ENCODE measurements at regions not wholly inside any gene's neighbourhood (a gene's known extent, or its start where the extent isn't known, plus 50 kb on each side); places are given as distances from the start of the nearest gene placed in this dataset.
"Not testable (repeated sequence)": the region's sequence is repeated elsewhere in the genome, so short reads cannot be mapped to it uniquely, and the experiment has no call there.

DNA sequence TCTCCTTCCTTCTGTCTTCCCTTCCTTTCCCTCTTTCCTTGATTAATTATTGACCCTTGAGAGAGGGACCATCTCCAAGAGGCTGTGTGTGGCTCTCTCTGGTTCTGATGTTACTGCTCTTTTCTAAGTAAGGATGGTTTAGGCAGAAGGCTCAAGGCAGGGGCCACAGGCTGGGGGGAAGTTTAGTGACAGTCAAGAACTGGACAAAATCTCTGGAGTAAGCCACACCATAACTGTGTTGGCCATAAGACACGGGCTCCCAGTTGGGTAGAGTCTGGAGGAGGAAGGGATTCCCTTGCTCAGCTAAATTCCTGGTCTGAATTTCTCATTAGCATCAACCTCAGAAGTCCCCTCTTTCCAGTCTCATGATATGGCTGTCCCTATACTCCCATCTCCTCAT is 74.7 kb downstream of the BUD13 start:
- DNase-seq, result no peak

DNA sequence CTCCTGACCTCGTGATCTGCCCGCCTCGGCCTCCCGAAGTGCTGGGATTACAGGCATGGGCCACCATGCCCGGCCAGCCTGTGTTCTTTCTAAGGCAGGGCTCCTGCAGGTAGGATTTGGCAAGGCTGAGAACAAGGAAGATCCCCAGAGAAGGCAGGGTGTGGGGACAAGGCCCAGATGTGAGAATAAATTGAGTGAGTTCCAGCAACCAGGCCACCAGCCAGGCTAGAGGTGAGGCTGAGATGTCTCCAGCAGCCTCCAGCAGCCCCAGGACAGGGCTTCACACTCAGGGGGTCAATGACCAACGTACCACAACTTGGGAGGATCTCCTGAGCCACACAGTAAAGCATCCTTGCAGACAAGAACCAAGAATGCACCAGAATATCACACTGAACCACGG is 75.1 kb downstream of the BUD13 start:
- no peak for DNase-seq

DNA sequence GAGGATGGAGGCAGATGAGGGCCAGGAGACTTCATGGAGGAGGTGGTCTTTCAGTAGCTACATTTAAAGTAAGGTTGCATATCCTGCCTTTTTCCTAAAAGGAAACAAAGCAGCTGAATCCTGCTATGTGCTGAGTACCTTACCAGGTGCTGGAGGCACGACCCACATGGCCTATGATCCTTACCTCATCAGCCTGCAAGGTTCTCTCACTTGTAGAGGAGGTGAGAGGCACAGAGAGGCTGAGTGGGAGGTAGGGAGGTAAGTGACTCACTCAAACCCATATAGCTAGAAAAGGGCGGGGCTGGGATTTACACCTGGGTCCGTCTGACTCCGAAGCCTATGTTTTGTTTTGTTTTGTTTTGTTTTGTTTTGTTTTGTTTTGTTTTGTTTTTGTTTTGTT is 75.8 kb downstream of the BUD13 start:
- DNase-seq, result no peak

DNA sequence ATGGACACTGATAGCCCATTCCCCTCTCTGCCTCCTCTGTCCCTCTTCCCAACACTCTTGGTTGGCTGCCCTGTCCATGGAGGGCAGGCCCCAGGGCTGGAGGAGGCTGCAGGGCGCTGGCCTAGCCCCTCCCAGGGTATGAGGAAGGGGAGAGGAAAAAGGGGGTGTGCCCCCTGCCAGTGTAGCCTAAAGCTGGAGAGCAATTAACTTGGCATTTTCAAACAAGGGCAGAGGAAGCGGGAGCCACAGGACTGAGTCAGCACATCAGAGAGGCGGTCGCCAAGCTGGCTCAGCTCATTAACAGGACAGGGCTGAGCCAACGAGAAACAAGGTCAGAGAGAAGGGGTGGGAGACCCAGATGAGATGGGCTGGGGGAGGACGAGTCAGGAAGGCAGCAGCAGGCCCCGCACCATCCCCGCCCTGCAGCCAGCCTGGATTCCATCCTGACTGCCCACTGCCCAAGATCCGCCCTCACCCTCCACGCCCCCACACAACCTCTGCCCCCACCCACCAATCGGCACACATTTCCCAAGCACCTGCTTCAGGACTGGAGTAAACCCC is 76.3 kb downstream of the BUD13 start:
- DNase-seq, result no peak

DNA sequence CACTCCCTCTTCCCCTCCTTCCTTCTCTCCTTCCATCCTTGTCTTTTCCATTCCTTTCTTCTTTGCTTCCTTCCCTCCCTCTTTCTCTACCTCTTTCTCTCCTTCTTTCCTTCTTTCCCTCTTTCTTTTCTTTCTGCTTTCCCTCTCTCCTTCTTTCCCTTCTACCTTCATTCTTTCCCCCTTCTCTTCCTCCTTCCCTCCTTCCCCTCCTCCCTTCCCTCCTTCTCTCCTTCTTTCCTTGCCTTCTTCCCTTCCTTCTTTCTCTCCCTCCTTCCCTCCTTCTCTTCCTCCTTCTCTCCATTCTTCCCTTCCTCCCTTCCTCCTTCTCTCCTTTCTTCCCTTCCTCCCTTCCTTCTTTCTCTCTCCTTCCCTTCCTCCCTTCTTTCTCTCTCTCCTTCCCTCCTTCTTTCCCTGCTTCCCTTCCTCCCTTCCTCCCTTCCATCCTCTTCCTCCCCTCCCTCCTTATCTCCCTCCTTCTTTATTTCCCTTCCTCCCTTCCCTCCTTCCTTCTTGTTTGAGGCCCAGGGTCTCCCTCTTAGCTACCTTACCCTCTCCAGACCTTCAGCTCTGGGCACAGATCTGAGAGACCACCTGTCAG is 77.0 kb downstream of the BUD13 start:
- DNase-seq, result no peak

DNA sequence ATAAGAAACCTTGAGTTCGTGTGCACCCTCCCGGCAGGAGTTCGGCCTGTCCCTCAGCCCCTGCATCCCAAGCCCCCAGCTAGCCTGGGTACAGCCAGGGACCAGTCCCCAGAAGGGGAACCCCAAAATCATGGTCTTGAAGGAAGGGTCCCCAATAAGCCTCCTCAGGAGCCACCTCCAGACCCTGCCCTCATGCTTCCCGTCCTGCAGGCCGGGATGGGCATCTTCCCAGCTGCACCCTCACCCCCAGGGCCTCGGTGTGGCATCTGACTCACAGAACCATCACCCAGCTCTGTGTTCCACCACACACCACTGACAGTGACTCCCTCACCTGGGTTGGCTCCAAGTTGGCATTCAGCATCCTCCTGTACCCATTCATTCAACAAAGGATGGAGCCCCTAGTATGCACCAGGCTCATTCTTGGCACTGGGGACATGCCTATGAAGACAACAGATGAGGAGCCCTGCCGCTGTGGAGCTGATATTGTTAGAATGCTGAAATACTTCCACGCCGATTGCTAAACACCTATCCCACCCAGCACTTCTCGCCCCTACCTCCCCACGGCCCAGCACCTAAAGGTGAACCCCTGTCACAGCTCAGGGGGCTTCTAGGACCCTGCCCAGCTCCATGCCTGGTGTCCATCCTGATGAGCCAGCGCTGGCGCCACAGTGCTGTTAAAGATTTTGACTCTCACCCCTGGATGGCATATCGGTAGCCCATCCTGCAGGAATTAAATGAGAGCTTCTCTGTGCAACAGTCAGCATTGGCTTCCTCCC is 77.8 kb downstream of the BUD13 start:
- DNase-seq, result no peak

DNA sequence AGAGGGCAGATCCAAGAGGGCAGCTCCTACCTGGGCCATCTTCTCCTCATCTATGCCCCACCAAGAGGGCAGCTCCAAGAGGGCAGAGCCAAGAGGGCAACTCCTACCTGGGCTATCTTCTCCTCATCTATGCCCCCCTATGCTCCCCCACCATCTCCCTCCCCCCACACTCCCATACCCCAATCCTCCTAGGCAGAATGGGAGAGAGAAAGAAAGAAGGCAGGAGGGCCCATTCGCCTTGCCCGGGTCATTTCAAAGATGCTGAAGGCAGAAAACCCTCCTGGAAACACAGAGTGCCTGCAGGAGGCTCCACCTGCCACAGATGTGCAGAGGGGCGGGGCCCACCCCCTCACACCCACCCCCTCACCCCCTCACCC is 78.5 kb downstream of the BUD13 start:
- no peak for DNase-seq

DNA sequence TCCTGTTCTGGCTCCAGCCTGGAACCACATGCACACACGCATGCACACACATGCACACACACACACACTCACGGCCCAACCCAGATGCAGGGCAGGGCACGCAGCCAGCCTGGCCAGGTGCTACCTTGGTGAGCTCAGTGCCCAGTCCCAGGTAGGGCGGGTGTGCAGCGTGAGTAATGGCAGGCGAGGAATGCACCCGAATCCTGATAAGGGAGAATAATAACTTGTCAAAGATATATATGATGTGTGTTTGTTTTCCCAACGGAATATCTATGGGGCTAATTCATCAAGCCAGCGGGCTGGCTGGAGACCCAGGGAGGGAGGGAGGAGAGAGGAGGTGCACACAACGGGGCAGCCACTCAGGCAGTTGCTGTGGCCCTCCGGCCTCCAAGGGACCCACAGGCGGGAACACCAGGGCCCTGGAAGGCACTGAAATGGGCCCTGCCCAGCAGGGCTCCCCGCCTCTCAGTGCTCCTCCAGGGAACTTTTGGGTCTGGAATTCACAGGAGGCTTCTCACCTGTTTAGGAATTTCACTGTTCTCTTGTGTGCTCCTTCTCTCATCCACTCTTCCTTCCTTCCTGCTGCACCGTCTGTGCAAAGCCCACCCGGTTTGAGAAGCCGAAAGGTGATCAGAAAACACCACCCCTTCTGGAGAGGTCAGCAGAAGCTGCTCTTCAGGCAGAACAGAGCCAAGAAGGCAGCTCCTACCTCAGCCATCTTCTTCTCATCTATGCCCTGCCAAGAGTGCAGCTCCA is 79.0 kb downstream of the BUD13 start:
- no peak for DNase-seq

DNA sequence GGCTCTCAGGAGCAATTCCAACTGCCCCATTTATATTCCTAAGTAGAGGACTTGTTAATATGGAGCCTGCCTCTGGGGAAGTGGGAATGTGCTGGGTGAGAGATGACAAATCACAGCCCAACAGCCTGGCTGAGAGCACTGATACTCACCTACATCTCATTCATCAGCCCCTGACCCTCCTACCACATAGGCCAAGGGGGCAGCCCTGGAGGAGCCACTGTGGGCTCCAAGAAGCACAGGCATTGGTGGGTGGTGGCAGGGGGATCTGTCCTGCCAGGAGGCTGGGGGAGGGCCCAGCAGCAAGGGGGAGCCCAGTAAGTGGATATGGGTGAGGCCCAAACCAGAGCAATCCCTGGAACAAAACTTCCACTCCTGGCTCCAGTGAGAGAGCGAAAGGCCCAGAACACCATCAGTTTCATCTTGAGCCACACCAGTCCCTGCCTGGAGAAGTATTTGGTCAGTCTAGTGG is 79.7 kb downstream of the BUD13 start:
- DNase-seq, result no peak

DNA sequence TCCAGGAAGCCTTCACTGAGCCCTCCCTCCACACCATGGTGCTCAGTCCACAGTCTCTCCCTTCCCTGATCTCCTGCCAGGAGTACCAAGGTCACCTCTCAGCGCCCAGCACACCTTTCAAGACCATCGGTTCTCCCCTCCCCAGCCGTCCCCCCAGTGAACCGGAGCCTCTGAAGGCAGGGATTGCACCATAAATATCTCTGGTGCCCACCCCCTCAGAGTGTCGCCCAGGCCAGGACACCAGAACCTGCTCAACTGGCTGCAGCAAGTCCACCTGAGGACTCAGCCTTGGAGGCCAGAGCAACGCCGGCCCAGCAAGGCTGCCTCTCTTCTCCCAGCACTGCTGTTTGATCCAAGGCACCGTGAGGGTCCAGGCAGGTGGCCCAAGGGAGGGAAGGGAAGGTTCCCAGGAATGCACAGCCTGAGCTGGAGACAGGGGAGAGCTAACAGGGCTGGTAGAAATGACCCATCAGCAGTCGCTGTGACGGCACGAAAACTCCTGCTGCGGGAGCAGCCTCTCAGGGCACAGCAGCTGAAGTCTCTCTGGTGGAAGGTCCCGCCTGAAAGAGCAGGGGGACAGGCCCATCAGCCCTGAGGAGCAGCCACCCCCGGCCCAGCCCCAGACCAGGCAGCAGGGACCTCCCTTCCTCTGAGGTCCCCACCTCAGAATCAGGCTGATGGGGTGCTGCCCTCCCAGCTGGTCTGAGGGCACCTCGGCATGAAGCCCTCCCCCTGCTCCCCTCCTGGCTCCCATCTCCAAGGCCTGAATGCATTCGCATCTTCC is 80.3 kb downstream of the BUD13 start:
- DNase-seq, result no peak

DNA sequence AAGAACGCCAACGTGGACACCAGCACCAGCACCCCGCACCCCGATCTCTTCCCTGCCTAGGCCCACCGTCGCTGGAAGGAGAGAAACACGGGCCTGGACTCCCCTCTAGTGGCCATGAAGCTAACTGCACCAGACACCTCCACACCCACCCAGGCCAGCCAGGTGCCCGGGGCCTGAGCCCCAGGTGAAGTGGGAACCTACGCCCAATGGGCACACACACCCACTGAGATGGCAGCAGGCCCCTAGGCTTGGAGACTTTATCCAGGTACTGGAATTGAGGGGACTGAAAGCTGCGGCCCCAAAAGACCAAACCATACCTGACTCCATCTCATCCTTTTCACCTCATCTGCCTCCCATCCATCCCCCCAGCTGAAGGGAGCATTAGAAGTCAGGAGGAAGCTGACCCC is 81.0 kb downstream of the BUD13 start:
- no peak for DNase-seq

DNA sequence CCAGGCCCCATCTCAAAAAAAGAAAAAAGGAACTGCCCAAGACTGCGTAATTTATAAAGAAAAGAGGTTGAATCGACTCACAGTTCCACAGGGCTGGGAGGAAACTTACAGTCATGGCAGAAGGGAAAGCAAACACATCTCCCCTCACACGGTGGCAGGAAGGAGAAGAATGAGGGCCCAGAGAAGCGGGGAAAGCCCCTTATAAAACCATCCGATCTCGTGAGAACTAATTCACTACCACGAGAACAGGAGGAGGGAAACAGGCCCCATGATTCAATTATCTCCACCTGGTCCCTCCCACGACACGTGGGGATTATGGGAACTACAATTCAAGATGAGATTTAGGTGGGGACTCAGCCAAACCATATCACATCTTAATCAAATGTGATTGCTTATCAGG is 82.2 kb downstream of the BUD13 start:
- DNase-seq, result no peak

DNA sequence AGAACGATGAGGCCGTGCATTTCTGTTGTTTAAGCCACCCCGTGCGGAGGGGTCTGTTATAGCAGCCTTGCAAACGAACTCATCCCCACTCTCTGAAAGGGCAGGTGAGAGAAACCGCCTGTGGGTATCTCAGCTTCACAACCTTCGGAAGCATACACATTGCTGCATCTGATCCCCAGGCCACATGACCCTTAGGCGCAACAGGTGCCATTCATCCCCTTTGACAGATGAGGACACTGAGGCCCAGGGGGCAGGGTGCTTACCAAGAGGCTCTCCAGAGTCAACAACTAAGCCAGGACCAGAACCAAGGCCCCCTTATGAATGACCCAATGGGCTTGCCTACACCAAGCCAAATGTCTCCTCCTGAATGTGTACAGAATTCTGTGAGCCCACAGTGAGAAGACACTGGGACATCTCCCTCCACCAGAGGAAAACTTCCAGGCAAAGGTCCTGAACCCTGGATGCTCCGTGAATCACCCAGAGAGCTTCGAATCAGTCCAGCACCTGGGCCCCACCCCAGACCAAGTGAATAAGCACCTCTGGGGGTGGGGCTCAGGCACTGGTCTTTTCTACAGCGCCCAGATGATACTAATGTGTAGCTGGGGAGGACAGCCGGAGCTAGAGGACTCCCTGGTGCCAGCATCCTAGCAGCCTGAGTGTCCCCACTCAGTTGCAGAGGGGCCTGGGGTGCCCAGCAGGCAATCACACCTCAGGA is 83.2 kb downstream of the BUD13 start:
- no peak for DNase-seq

DNA sequence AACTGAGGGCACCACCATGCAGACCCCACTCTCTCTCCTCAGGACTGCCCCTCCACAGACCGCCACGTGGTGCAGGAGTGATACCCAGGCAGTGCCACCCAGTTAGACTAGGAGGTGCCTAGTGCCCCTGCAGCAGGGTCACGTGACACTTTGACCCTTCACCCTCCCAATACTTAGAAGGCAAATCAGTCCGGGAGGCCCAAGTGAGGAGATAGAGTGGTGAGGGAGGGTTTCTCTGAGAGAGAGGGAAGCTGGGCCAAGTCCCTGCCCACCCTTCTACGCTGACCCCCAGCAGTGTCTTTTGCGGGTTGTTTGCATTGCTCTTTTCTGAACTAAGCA is 84.6 kb downstream of the BUD13 start:
- DNase-seq, result no peak

DNA sequence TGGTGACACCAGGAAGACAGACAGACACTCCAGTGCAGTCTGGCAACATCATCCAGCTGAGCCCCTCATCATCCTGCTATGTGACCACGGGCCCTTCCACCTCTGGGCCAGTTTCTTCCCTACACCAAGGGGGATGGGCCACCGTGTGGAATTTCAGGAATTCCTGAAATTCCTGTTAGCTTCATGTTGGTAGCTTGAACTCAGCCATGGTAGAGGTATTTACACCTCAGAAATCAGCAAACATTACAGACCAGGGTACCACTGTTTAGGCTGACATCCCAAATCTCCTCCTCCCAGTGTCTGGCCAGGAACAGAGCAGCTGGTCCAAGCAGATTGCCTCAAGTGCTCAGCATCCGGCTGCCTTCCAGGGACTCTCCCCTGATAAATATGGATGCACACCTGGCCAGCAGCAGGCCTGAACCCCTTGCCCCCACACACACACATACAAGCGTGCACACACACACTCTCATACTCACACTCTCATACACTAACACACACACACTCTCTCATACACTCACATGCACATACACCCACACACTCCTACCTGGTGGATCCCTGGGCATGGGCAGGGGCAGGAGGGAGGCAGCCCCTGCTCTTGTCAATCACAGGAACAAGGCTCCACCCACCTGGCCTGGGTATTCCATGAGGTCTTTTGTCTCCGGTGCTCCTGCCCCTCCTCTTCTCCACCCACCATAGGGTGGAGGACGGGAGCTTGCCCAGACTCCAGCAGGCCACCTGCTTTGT is 85.2 kb downstream of the BUD13 start:
- DNase-seq, result no peak

DNA sequence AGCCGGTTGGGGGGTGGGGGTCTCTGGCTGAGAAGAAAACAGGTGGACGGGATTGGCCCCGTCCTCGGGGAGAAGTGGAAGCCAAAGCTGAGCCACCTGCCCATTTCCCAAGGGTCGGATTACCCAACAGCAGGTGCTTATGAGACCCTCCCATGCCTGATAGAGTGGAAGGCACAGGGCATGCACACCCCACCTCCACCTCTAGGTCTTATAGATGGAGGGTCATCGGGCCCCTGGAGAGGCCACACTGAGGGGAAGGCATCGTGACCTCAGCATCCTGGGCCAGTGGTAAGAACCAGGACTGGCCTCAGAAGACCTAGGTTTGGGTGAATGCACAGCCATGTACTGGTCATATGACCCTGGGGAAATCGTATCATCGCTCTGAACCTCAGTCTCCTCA is 85.9 kb downstream of the BUD13 start:
- no peak for DNase-seq

DNA sequence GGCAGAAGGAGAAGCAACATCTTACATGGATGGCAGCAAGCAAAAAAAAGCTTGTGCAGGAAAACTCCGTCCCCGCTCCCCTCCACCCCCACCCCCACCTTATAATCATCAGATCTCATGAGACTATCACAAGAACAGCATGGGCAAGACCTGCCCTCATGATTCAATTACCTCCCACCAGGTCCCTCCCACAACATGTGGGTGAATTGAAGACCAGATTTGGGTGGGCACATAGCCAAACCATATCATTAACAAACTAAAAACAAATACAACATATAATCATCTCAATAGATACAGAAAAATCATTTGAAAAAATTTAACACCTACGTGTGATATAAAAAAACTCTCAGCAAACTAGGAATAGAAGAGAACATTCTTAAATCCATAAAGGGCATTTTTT is 88.8 kb downstream of the BUD13 start:
- DNase-seq, result no peak

DNA sequence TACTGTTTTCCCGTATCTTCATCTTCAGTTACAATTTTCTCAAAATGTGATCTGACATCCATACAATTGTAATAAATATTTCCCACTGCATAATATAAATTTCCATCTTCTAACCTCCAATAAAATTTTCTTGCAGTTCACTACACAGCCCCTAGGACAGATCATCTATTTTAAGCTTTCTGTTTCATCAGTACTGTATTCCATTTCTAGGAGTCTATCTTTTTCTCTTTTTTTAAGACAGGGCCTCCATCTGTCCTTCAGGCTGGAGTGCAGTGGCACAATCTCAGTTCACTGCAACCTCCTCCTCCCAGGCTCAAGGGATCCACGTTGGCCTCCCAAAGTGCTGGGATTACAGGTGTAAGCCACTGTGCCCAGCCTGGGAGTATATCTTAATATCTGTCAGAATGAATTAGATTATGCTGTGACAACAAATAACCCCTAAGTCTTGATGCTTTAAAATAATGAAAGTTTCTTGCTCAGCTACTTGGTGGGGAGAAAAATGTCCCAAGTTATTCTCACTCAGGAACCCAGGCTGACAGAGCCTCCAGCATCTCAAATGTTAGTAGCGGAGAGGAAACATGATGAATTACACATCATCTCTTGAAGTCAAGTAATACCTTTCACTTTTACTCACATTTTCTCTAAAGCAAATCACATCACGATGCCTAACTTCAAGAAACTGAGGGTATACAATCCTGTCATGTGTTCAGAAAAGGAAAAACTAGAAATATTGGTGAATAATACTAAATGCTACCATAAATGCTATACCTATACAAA is 92.2 kb downstream of the BUD13 start:
- no peak for DNase-seq

DNA sequence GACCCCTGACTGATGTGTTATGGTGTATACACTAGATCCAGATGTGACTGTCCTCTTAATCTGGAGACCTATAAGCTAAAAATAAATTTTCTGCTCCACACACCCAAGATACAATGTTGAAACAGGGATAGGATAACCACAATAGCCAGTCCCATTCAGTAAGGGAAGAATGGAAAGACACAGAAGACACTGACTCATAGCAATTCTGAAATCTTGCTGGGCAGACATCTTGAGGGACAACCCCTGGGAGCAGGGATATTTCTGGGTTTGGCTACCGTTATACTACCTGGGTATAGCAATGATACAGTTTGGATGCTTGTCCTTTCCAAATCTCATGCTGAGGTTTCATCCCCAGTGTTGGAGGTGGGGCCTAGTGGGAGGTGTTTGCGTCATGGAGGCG is 93.9 kb downstream of the BUD13 start:
- DNase-seq, result no peak

DNA sequence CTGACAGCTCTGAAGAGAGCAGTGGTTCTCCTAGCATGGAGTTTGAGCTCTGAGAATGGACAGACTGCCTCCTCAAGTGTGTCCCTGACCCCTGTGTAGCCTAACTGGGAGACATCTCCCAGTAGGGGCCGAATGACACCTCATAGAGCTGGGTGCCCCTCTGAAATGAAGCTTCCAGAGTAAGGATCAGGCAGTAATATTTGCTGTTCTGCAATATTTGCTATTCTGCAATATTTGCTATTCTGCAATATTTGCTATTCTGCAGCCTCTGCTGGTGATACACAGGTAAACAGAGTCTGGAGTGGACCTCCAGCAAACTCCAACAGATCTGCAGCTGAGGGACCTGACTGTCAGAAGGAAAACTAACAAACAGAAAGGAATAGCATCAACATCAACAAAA is 105.5 kb downstream of the BUD13 start:
- not testable (repeated sequence) for DNase-seq
